ENCODE measurements at regions not wholly inside any gene's neighbourhood (a gene's known extent, or its start where the extent isn't known, plus 50 kb on each side); places are given as distances from the start of the nearest gene placed in this dataset.

- no peaks in the 10 kb centered on the region for H3K36me3 Mint-ChIP-seq (ENCODE audit: low read depth)
- ATAC-seq (no peak), DNase-seq (no peak)
- no peaks in the 10 kb centered on the region for H3K4me1 Mint-ChIP-seq (ENCODE audit: low read depth)
- CTCF ChIA-PET: interaction anchor here (0.6 kb wide), 1 partner anchor 26 kb away, joined by 3 read pairs; no protein-coding TSS in a partner anchor
- no peaks in the 10 kb centered on the region for H3K9me3 Mint-ChIP-seq
- no peak overlapping the region for H3K4me3 Mint-ChIP-seq
- no peak overlapping the region for H3K27ac Mint-ChIP-seq
- no peaks in the 10 kb centered on the region for H3K27me3 Mint-ChIP-seq
- POLR2A ChIA-PET: no interaction called here
- intact Hi-C loops (cut with micrococcal nuclease): loop anchor here (10.0 kb wide), 1 partner anchor 1006 kb away; no protein-coding TSS in a partner anchor
- TF ChIP-seq CTCF (IDR thresholded peaks at IDR 0.05): no peak
These were observed 261.0 kb downstream of the CDH26 start for GRCh38 chr20:60219231-60219630.

GRCh38 chr20:60219984-60220562 lies 261.9 kb downstream of the CDH26 start:
- no peak for DNase-seq
- CTCF ChIA-PET: no interaction called here
- intact Hi-C loops (cut with micrococcal nuclease): loop anchor here (10.0 kb wide), 1 partner anchor 1005 kb away; no protein-coding TSS in a partner anchor
- POLR2A ChIA-PET: no interaction called here
- Mint-ChIP-seq H3K4me3 (no peak overlapping the region), H3K36me3 (ENCODE audit: low read depth) (no peaks in the 10 kb centered on the region), H3K27me3 (no peaks in the 10 kb centered on the region), H3K27ac (no peak overlapping the region), H3K9me3 (no peaks in the 10 kb centered on the region), H3K4me1 (ENCODE audit: low read depth) (no peaks in the 10 kb centered on the region)
- no peak for TF ChIP-seq CTCF (IDR thresholded peaks at IDR 0.05)
- no peak for ATAC-seq

GRCh38 chr20:60220706-60221105 lies 262.5 kb downstream of the CDH26 start:
- Mint-ChIP-seq H3K9me3 (no peaks in the 10 kb centered on the region), H3K4me1 (ENCODE audit: low read depth) (no peaks in the 10 kb centered on the region), H3K27ac (no peak overlapping the region), H3K4me3 (no peak overlapping the region), H3K27me3 (no peaks in the 10 kb centered on the region), H3K36me3 (ENCODE audit: low read depth) (no peaks in the 10 kb centered on the region)
- intact Hi-C loops (cut with micrococcal nuclease): no loop called here
- ChIA-PET POLR2A (no interaction called here), CTCF (interaction anchor here (0.6 kb wide), 1 partner anchor 265 kb away, joined by 5 read pairs; no protein-coding TSS in a partner anchor)
- ATAC-seq: no peak
- no peak for DNase-seq
- no peak for TF ChIP-seq CTCF (IDR thresholded peaks at IDR 0.05)

- no peak for ATAC-seq
- intact Hi-C loops (cut with micrococcal nuclease): no loop called here
- H3K27ac Mint-ChIP-seq: no peak overlapping the region
- DNase-seq: no peak
- POLR2A ChIA-PET: no interaction called here
- no peaks in the 10 kb centered on the region for H3K36me3 Mint-ChIP-seq (ENCODE audit: low read depth)
- CTCF ChIA-PET: interaction anchor here (0.6 to 2.2 kb wide), 3 partner anchors 10 to 266 kb away, joined by 3 to 7 read pairs (median 5); no protein-coding TSS in a partner anchor
- H3K27me3 Mint-ChIP-seq: no peaks in the 10 kb centered on the region
- no peaks in the 10 kb centered on the region for H3K9me3 Mint-ChIP-seq
- TF ChIP-seq CTCF (IDR thresholded peaks at IDR 0.05): no peak
- no peaks in the 10 kb centered on the region for H3K4me1 Mint-ChIP-seq (ENCODE audit: low read depth)
- no peak overlapping the region for H3K4me3 Mint-ChIP-seq
These were observed 263.4 kb downstream of the CDH26 start for GRCh38 chr20:60221593-60221992.

GRCh38 chr20:60222497-60222896 lies 264.3 kb downstream of the CDH26 start:
- Mint-ChIP-seq H3K27me3 (no peaks in the 10 kb centered on the region), H3K36me3 (ENCODE audit: low read depth) (no peaks in the 10 kb centered on the region), H3K9me3 (no peaks in the 10 kb centered on the region), H3K4me3 (no peak overlapping the region), H3K4me1 (ENCODE audit: low read depth) (no peaks in the 10 kb centered on the region), H3K27ac (no peak overlapping the region)
- no peak for TF ChIP-seq CTCF (IDR thresholded peaks at IDR 0.05)
- ChIA-PET CTCF (interaction anchor here (2.2 kb wide), 1 partner anchor 11 kb away, joined by 7 read pairs; no protein-coding TSS in a partner anchor), POLR2A (no interaction called here)
- ATAC-seq: no peak
- intact Hi-C loops (cut with micrococcal nuclease): no loop called here
- DNase-seq: no peak

All from activated CD8-positive, alpha-beta T cell treated with anti-CD3 and anti-CD28 coated beads for 36 hours (primary cell).